GM23338 (cell line): ENCODE measurements at regions not wholly inside any gene's neighbourhood (a gene's known extent, or its start where the extent isn't known, plus 50 kb on each side); places are given as distances from the start of the nearest gene placed in this dataset.

ENCODE experiments used
- ATAC-seq: fragments of 200-7000 bp; cut with Tn5 transposase; 3 replicates; pipeline ENCODE4 v1.9.1; 2020
- DNase-seq: peaks from one replicate; pipeline ENCODE4 v3.0.0-alpha.2; 2015; ENCODE audit warnings: low spot score
- H2AFZ ChIP-seq: fragments of 200-600 bp; sonication (generic); 2 replicates; pipeline ENCODE4 v1.8.0; 2016; ENCODE audit warnings: antibody characterized with exemption, mild to moderate bottlenecking, moderate library complexity
- H3F3A ChIP-seq: fragments of 200-600 bp; sonication (generic); replicated peaks from 2 replicates; pipeline ENCODE4 v1.8.0; 2017; ENCODE audit warnings: antibody characterized with exemption, mixed run types, low read depth
- H3K27ac ChIP-seq: fragments of 200-600 bp; sonication (generic); 2 replicates; pipeline ENCODE4 v1.6.1; 2016; ENCODE audit warnings: low read depth
- H3K27me3 ChIP-seq: fragments of 200-600 bp; sonication (generic); 2 replicates; pipeline ENCODE4 v1.8.0; 2016; ENCODE audit warnings: mild to moderate bottlenecking, mixed run types, moderate library complexity; ENCODE audit not compliant: insufficient read depth
- H3K36me3 ChIP-seq: fragments of 200-600 bp; sonication (generic); 2 replicates; pipeline ENCODE4 v1.8.0; 2016; ENCODE audit warnings: mild to moderate bottlenecking; ENCODE audit not compliant: insufficient read depth
- H3K4me1 ChIP-seq: fragments of 200-600 bp; sonication (generic); 2 replicates; pipeline ENCODE4 v1.8.0; 2016; ENCODE audit warnings: mild to moderate bottlenecking, moderate library complexity; ENCODE audit not compliant: insufficient read depth
- H3K4me2 ChIP-seq: fragments of 200-600 bp; sonication (generic); 2 replicates; pipeline ENCODE4 v1.7.1; 2017; ENCODE audit warnings: mixed run types
- H3K4me3 ChIP-seq: fragments of 200-600 bp; sonication (generic); 2 replicates; pipeline ENCODE4 v1.6.1; 2016; ENCODE audit warnings: mixed run types
- H3K79me2 ChIP-seq: fragments of 200-600 bp; sonication (generic); replicated peaks from 2 replicates; pipeline ENCODE4 v1.8.0; 2017; ENCODE audit warnings: mild to moderate bottlenecking; ENCODE audit not compliant: insufficient read depth
- H3K9me2 ChIP-seq: fragments of 200-600 bp; sonication (generic); 2 replicates; pipeline ENCODE4 v1.8.0; 2017; ENCODE audit not compliant: insufficient read depth
- H4K20me1 ChIP-seq: fragments of 200-600 bp; sonication (generic); replicated peaks from 2 replicates; pipeline ENCODE4 v1.8.0; 2017; ENCODE audit warnings: mild to moderate bottlenecking; ENCODE audit not compliant: insufficient read depth
- H3K27ac Mint-ChIP-seq: 2 replicates; pipeline ENCODE4 v1.8.0; 2020; ENCODE audit warnings: inconsistent platforms, mild to moderate bottlenecking, moderate library complexity, mixed read lengths
- H3K27me3 Mint-ChIP-seq: 3 replicates; pipeline ENCODE4 v1.8.0; 2022; ENCODE audit warnings: low read depth, mild to moderate bottlenecking, moderate library complexity, mixed read lengths, inconsistent platforms; ENCODE audit not compliant: insufficient read depth, poor library complexity
- H3K36me3 Mint-ChIP-seq: 3 replicates; pipeline ENCODE4 v1.8.0; 2021; ENCODE audit warnings: low read depth, mild to moderate bottlenecking, inconsistent platforms, moderate library complexity, mixed read lengths
- H3K4me1 Mint-ChIP-seq: 3 replicates; pipeline ENCODE4 v1.8.0; 2020; ENCODE audit warnings: mild to moderate bottlenecking, inconsistent platforms, mixed read lengths
- H3K4me3 Mint-ChIP-seq: 3 replicates; pipeline ENCODE4 v1.8.0; 2021; ENCODE audit warnings: moderate library complexity, mild to moderate bottlenecking, inconsistent platforms, mixed read lengths
- H3K9me3 Mint-ChIP-seq: 3 replicates; pipeline ENCODE4 v1.8.0; 2020; ENCODE audit warnings: moderate library complexity, mild to moderate bottlenecking, inconsistent platforms, mixed read lengths
- CREB1 ChIP-seq: fragments of 250-450 bp; sonication (Bioruptor Pico); IDR thresholded peaks from 2 replicates; pipeline ENCODE4 v1.5.0; 2020; ENCODE audit warnings: low read depth, mild to moderate bottlenecking, moderate library complexity
- CTCF ChIP-seq, 2 experiments: fragments of 200-600 bp in 1 of 2; sonication (generic) in 1 of 2; conservative IDR thresholded peaks; 2 replicates each; pipeline versions ENCODE4 v1.5.1 to v1.6.1; 2016 to 2017; ENCODE audit warnings: antibody characterized with exemption in 2 of 2, low read depth in 2 of 2, mild to moderate bottlenecking in 2 of 2, moderate library complexity in 1 of 2
- ETS1 ChIP-seq: IDR thresholded peaks from 2 replicates; pipeline ENCODE4 v1.6.1; 2016; ENCODE audit warnings: antibody characterized with exemption
- EZH2 ChIP-seq: fragments of 200-600 bp; sonication (generic); IDR thresholded peaks from one replicate; pipeline ENCODE4 v1.8.0; 2017; ENCODE audit warnings: antibody characterized with exemption, mild to moderate bottlenecking, low read depth; ENCODE audit not compliant: unreplicated experiment
- EZH2phosphoT487 ChIP-seq: fragments of 200-600 bp; sonication (generic); IDR thresholded peaks from one replicate; pipeline ENCODE4 v1.8.1; 2018; ENCODE audit warnings: antibody characterized with exemption; ENCODE audit not compliant: unreplicated experiment
- JUNB ChIP-seq: IDR thresholded peaks from one replicate; pipeline ENCODE4 v1.6.1; 2016; ENCODE audit warnings: antibody characterized with exemption; ENCODE audit not compliant: unreplicated experiment
- NANOG ChIP-seq: IDR thresholded peaks from 2 replicates; pipeline ENCODE4 v1.6.1; 2016; ENCODE audit warnings: antibody characterized with exemption, borderline replicate concordance
- POLR2AphosphoS5 ChIP-seq: IDR thresholded peaks from 2 replicates; pipeline ENCODE4 v1.6.1; 2016; ENCODE audit warnings: antibody characterized with exemption, low read depth
- REST ChIP-seq: IDR thresholded peaks from one replicate; pipeline ENCODE4 v1.6.1; 2018; ENCODE audit warnings: antibody characterized with exemption; ENCODE audit not compliant: unreplicated experiment
- STAT1 ChIP-seq: IDR thresholded peaks from one replicate; pipeline ENCODE4 v1.6.1; 2016; ENCODE audit warnings: antibody characterized with exemption; ENCODE audit not compliant: unreplicated experiment
- ZNF114 ChIP-seq: fragments of 250-450 bp; sonication (Bioruptor Pico); IDR thresholded peaks from 2 replicates; pipeline ENCODE4 v1.5.0; 2020; ENCODE audit warnings: mild to moderate bottlenecking, moderate library complexity
- ZNF331 ChIP-seq: fragments of 250-450 bp; sonication (Bioruptor Pico); IDR thresholded peaks from 2 replicates; pipeline ENCODE4 v1.5.0; 2020; ENCODE audit warnings: low read depth, mild to moderate bottlenecking, moderate library complexity

- TF ChIP-seq CTCF (conservative IDR thresholded peaks at IDR 0.05; ENCODE audit: low read depth in 2 of 2): no peak
- no peak for TF ChIP-seq EZH2phosphoT487
Measured at GRCh38 chr5:155091063-155091648, 77.6 kb downstream of the KIF4B start (continued).

- no peak overlapping the region for H3K27ac ChIP-seq
- no peaks in the 10 kb centered on the region for H3F3A ChIP-seq
- no peak overlapping the region for H3K4me3 ChIP-seq
- no peaks in the 10 kb centered on the region for H3K27me3 ChIP-seq
- H3K36me3 ChIP-seq: no peaks in the 10 kb centered on the region
- H3K9me2 ChIP-seq: 0 out of 2 replicates have a peak, but pooled peaks cover 3% of the 10 kb centered on the region
- Mint-ChIP-seq H3K36me3 (no peaks in the 10 kb centered on the region), H3K27me3 (no peaks in the 10 kb centered on the region), H3K4me1 (no peaks in the 10 kb centered on the region), H3K27ac (no peak overlapping the region), H3K9me3 (no peaks in the 10 kb centered on the region), H3K4me3 (no peak overlapping the region)
- no peak overlapping the region for H2AFZ ChIP-seq
- H3K4me2 ChIP-seq: no peak overlapping the region
- no peak for TF ChIP-seq NANOG
- ATAC-seq: no peak
- H3K4me1 ChIP-seq: no peaks in the 10 kb centered on the region
- no peaks in the 10 kb centered on the region for H3K79me2 ChIP-seq
- no peaks in the 10 kb centered on the region for H4K20me1 ChIP-seq
- DNase-seq: no peak
Measured at GRCh38 chr5:155091768-155092717, 78.5 kb downstream of the KIF4B start.

GRCh38 chr5:155094455-155094854, 80.9 kb downstream of the KIF4B start:
- DNase-seq (no peak), ATAC-seq (no peak)
- H3K4me1 ChIP-seq: no peaks in the 10 kb centered on the region
- no peaks in the 10 kb centered on the region for H4K20me1 ChIP-seq
- H3K4me3 ChIP-seq: no peak overlapping the region
- Mint-ChIP-seq H3K9me3 (no peaks in the 10 kb centered on the region), H3K27me3 (no peaks in the 10 kb centered on the region), H3K4me3 (no peak overlapping the region), H3K36me3 (no peaks in the 10 kb centered on the region), H3K4me1 (no peaks in the 10 kb centered on the region), H3K27ac (no peak overlapping the region)
- H2AFZ ChIP-seq: no peak overlapping the region
- no peaks in the 10 kb centered on the region for H3F3A ChIP-seq
- H3K9me2 ChIP-seq: no peaks in the 10 kb centered on the region
- H3K27me3 ChIP-seq: no peaks in the 10 kb centered on the region
- H3K79me2 ChIP-seq: no peaks in the 10 kb centered on the region
- H3K27ac ChIP-seq: no peak overlapping the region
- no peak overlapping the region for H3K4me2 ChIP-seq
- no peaks in the 10 kb centered on the region for H3K36me3 ChIP-seq
- no peak for TF ChIP-seq REST
- no peak for TF ChIP-seq STAT1
- TF ChIP-seq JUNB: no peak
- no peak for TF ChIP-seq CREB1
- TF ChIP-seq EZH2: no peak
- TF ChIP-seq ZNF331 (CRISPR knock-in tag): no peak
- TF ChIP-seq ETS1: no peak
- no peak for TF ChIP-seq NANOG
- TF ChIP-seq POLR2AphosphoS5: no peak
- no peak for TF ChIP-seq CTCF (conservative IDR thresholded peaks at IDR 0.05; ENCODE audit: low read depth in 2 of 2)
- no peak for TF ChIP-seq ZNF114 (CRISPR knock-in tag)
- TF ChIP-seq EZH2phosphoT487: no peak
